HepG2 (cell line): ENCODE measurements at regions not wholly inside any gene's neighbourhood (a gene's known extent, or its start where the extent isn't known, plus 50 kb on each side); places are given as distances from the start of the nearest gene placed in this dataset.
"Not testable (repeated sequence)": the region's sequence is repeated elsewhere in the genome, so short reads cannot be mapped to it uniquely, and the experiment has no call there.

Experiments
- ATAC-seq: fragments of 200-7000 bp; cut with Tn5 transposase; 3 replicates; pipeline ENCODE4 v1.9.1; 2020; ENCODE audit warnings: mild to moderate bottlenecking, moderate library complexity
- BruUV-seq: library from RNA; stranded (reverse); fragments of 400-500 nt; replicated peaks from 2 replicates; lab custom pipeline; 2021; lab: Mats Ljungman, UMichigan
- CTCF ChIA-PET: fragments of 300-600 bp; formaldehyde crosslinking; extraction: SDS; loops from one replicate; lab custom pipeline; 2021; ENCODE audit warnings: low total read pairs, inconsistent platforms, low intra/inter-chr PET ratio; lab: Yijun Ruan, JAX
- POLR2A ChIA-PET: fragments of 350-600 bp; sonication (Branson Sonifier 250); formaldehyde crosslinking; loops from one replicate; lab custom pipeline; 2020; ENCODE audit warnings: antibody characterized with exemption, inconsistent platforms; lab: Yijun Ruan, JAX
- DNase-seq: peaks from one replicate; pipeline ENCODE4 v3.0.0-alpha.2; 2015; ENCODE audit warnings: low spot score
- FAIRE-seq: peaks from 3 replicates; lab custom pipeline; 2011; peaks lifted over from hg19 to GRCh38; lab: Jason Lieb, UNC
- H2AFZ ChIP-seq: one replicate; pipeline ENCODE4 v1.6.1; 2011; ENCODE audit warnings: low read length, inconsistent platforms
- H3K27ac ChIP-seq: fragments of 300-600 bp; 3 replicates; pipeline ENCODE4 v1.8.0; 2011; ENCODE audit warnings: mixed run types, mild to moderate bottlenecking, mixed read lengths, low read length, inconsistent platforms; ENCODE audit not compliant: insufficient read depth; ENCODE audit errors: extremely low read length
- H3K27me3 ChIP-seq, 2 experiments: fragments of 200-600 bp in 1 of 2; 2 replicates in 1 of 2; 3 replicates in 1 of 2; pipeline versions ENCODE4 v1.6.0 to v1.8.0; 2011; ENCODE audit warnings: low read length in 2 of 2, mild to moderate bottlenecking in 2 of 2, moderate library complexity in 2 of 2, inconsistent platforms in 1 of 2; ENCODE audit not compliant: insufficient read depth in 2 of 2, control insufficient read depth in 1 of 2
- H3K36me3 ChIP-seq, 2 experiments: fragments of 200-600 bp in 1 of 2; replicated peaks in 1 of 2; 2 replicates in 1 of 2; 3 replicates in 1 of 2; pipeline versions ENCODE4 v1.5.1 to v1.8.0; 2011; ENCODE audit warnings: low read length in 2 of 2, inconsistent platforms in 1 of 2; ENCODE audit not compliant: insufficient read depth in 2 of 2, control insufficient read depth in 1 of 2
- H3K4me1 ChIP-seq: 2 replicates; pipeline ENCODE4 v1.5.1; 2012; ENCODE audit warnings: low read length, inconsistent platforms; ENCODE audit not compliant: insufficient read depth
- H3K4me2 ChIP-seq: 2 replicates; pipeline ENCODE4 v1.6.0; 2011; ENCODE audit warnings: low read depth, low read length, inconsistent platforms
- H3K4me3 ChIP-seq, 3 experiments: fragments of 200-600 bp in 1 of 3; sonication (generic), shearing (Covaris generic) in 1 of 3; replicated peaks in 1 of 3; 2 replicates each; pipeline ENCODE4 v1.5.1; 2011 to 2016; ENCODE audit warnings: low read length in 3 of 3, inconsistent platforms in 2 of 3, low read depth in 2 of 3, mild to moderate bottlenecking in 2 of 3, control low read depth in 1 of 3, mixed read lengths in 1 of 3; ENCODE audit not compliant: insufficient read depth in 1 of 3
- H3K79me2 ChIP-seq: one replicate; pipeline ENCODE4 v1.6.1; 2011; ENCODE audit warnings: low read length, inconsistent platforms; ENCODE audit not compliant: insufficient read depth
- H3K9ac ChIP-seq: 2 replicates; pipeline ENCODE4 v1.6.0; 2011; ENCODE audit warnings: mild to moderate bottlenecking, low read depth, low read length, inconsistent platforms; ENCODE audit not compliant: insufficient read depth
- H3K9me3 ChIP-seq: 2 replicates; pipeline ENCODE4 v1.5.1; 2012; ENCODE audit warnings: mild to moderate bottlenecking, low read length
- H4K20me1 ChIP-seq: 2 replicates; pipeline ENCODE4 v1.6.0; 2011; ENCODE audit warnings: inconsistent platforms, mild to moderate bottlenecking, low read length, moderate library complexity; ENCODE audit not compliant: insufficient read depth
- ARID5B ChIP-seq: IDR thresholded peaks from 2 replicates; pipeline ENCODE4 v1.4.0; 2020; ENCODE audit warnings: mild to moderate bottlenecking, missing genetic modification reagents
- ZNF317 ChIP-seq: sonication (generic); formaldehyde crosslinking; IDR thresholded peaks from 2 replicates; pipeline ENCODE4 v1.5.0; 2020; ENCODE audit warnings: mild to moderate bottlenecking, missing genetic modification reagents
- ZNF343 ChIP-seq: sonication (generic); formaldehyde crosslinking; IDR thresholded peaks from 2 replicates; pipeline ENCODE4 v1.4.0; 2020; ENCODE audit warnings: mild to moderate bottlenecking, missing genetic modification reagents
- WGBS: methylation state at CpG from one replicate; pipeline ENCODE4 v1.1.6; 2017; ENCODE audit warnings: low lambda C conversion rate; 5-methylcytosine and 5-hydroxymethylcytosine counted together
- in situ Hi-C: cut with HindIII; loops from 2 replicates; pipeline ENCODE4 v1.10.0; 2017; ENCODE audit warnings: low pct_unique_long_range_greater_than_20kb; ENCODE audit not compliant: extremely low pct_ligation_motif_present
- intact Hi-C: fragments of 100-400 bp; cut with micrococcal nuclease; formaldehyde crosslinking; loops from one replicate; pipeline ENCODE4 v1.10.0; 2022; ENCODE audit not compliant: unreplicated experiment

- H3K4me1 ChIP-seq, DNase-seq, H3K36me3 ChIP-seq, H4K20me1 ChIP-seq, CTCF ChIA-PET, ATAC-seq, FAIRE-seq, H3K27me3 ChIP-seq, POLR2A ChIA-PET, H3K9ac ChIP-seq, BruUV-seq, H3K4me2 ChIP-seq, H3K27ac ChIP-seq, H2AFZ ChIP-seq, H3K4me3 ChIP-seq, H3K79me2 ChIP-seq, H3K9me3 ChIP-seq: not testable (repeated sequence)
- in situ Hi-C loops, result loop anchor here (5.0 to 25.0 kb wide), 2 partner anchors 745 to 1085 kb away; no protein-coding TSS in a partner anchor
- intact Hi-C loops, result loop anchor here (10.0 kb wide), 1 partner anchor 97 kb away; no protein-coding TSS in a partner anchor
- 57% methylated on average over 9 of the region's 9 CpGs for WGBS
These were observed 122.7 kb downstream of the GXYLT1 start for GRCh38 chr12:42021937-42022336.

- H3K36me3 ChIP-seq, result no peaks in the 10 kb centered on the region
- H3K9me3 ChIP-seq, result no peaks in the 10 kb centered on the region
- in situ Hi-C loops (loop anchor here (5.0 to 25.0 kb wide), 2 partner anchors 744 to 1084 kb away; no protein-coding TSS in a partner anchor), intact Hi-C loops (loop anchor here (10.0 kb wide), 1 partner anchor 97 kb away; no protein-coding TSS in a partner anchor)
- DNase-seq (no peak), FAIRE-seq (no peak), ATAC-seq (no peak)
- 22% methylated on average over 4 of the region's 4 CpGs for WGBS
- no TSS peak for BruUV-seq
- peaks cover 0 to 5% of the 10 kb centered on the region in 2 experiments; a peak in 2 of 5 replicates for H3K27me3 ChIP-seq
- POLR2A ChIA-PET, result no interaction called here
- CTCF ChIA-PET, result no interaction called here
- H2AFZ ChIP-seq, result no peak overlapping the region
- H3K9ac ChIP-seq, result no peak overlapping the region
- H3K79me2 ChIP-seq, result no peaks in the 10 kb centered on the region
- H3K4me2 ChIP-seq, result no peak overlapping the region
- TF ChIP-seq ZNF317 (CRISPR knock-in tag), result no peak
- TF ChIP-seq ZNF343 (CRISPR knock-in tag), result no peak
- TF ChIP-seq ARID5B (CRISPR knock-in tag), result no peak
- no peaks in the 10 kb centered on the region for H4K20me1 ChIP-seq
- no peaks in the 10 kb centered on the region for H3K4me1 ChIP-seq
- no peak overlapping the region for H3K4me3 ChIP-seq
- no peak overlapping the region for H3K27ac ChIP-seq
These were observed 123.2 kb downstream of the GXYLT1 start for GRCh38 chr12:42021469-42021868.
